ENCODE measurements at regions not wholly inside any gene's neighbourhood (a gene's known extent, or its start where the extent isn't known, plus 50 kb on each side); places are given as distances from the start of the nearest gene placed in this dataset.

DNA sequence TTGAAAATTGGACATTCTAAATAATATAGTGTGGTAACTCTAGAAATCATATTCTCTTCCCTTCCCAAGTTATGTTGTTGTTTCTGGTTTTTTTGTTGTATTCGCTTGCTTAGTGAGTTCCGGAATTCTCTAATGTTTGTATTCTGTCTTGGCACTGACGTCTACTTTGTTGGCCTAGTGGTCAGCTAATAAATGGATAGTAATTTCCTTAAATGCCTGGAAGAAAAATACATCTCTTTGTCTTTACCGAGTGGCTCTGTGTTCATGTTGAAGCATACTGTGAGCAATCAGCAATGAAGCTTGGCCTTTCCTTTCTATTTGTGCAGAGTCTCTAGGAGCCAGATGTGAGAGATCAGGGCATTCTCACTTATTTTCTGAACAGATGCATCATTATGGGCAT, 1225.7 kb downstream of the JRKL start:
- TF ChIP-seq, protein P1, sequence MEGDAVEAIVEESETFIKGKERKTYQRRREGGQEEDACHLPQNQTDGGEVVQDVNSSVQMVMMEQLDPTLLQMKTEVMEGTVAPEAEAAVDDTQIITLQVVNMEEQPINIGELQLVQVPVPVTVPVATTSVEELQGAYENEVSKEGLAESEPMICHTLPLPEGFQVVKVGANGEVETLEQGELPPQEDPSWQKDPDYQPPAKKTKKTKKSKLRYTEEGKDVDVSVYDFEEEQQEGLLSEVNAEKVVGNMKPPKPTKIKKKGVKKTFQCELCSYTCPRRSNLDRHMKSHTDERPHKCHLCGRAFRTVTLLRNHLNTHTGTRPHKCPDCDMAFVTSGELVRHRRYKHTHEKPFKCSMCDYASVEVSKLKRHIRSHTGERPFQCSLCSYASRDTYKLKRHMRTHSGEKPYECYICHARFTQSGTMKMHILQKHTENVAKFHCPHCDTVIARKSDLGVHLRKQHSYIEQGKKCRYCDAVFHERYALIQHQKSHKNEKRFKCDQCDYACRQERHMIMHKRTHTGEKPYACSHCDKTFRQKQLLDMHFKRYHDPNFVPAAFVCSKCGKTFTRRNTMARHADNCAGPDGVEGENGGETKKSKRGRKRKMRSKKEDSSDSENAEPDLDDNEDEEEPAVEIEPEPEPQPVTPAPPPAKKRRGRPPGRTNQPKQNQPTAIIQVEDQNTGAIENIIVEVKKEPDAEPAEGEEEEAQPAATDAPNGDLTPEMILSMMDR (IDR thresholded peaks at IDR 0.05) = no peak
- no peak for TF ChIP-seq POLR2A (IDR thresholded peaks at IDR 0.05)
